Fibroblast of skin of right biceps (primary cell): ENCODE measurements at regions not wholly inside any gene's neighbourhood (a gene's known extent, or its start where the extent isn't known, plus 50 kb on each side); places are given as distances from the start of the nearest gene placed in this dataset.

Experiments
- DNase-seq: peaks from one replicate; pipeline ENCODE4 v3.0.0-alpha.2; 2013

GRCh38 chr14:94922595-94923239 is 152.8 kb upstream of the GSC start:
- DNase-seq: no peak

- peak; percentile 27 for DNase-seq
Measured at GRCh38 chr14:94921882-94922585, 152.1 kb upstream of the GSC start.

GRCh38 chr14:94921456-94921855 is 151.5 kb upstream of the GSC start:
- no peak for DNase-seq

GRCh38 chr14:94919896-94920295 is 150.0 kb upstream of the GSC start:
- DNase-seq: no peak

GRCh38 chr14:94918896-94919295 is 149.0 kb upstream of the GSC start:
- no peak for DNase-seq

GRCh38 chr14:94917041-94917600 is 147.2 kb upstream of the GSC start:
- no peak for DNase-seq

- no peak for DNase-seq
Measured at GRCh38 chr14:94914191-94914590, 144.3 kb upstream of the GSC start.

GRCh38 chr14:94907626-94908261 is 137.8 kb upstream of the GSC start:
- no peak for DNase-seq

- DNase-seq: no peak
Measured at GRCh38 chr14:94906991-94907587, 137.2 kb upstream of the GSC start.

GRCh38 chr14:94906577-94906976 is 136.7 kb upstream of the GSC start:
- DNase-seq: no peak

GRCh38 chr14:94904636-94905035 is 134.7 kb upstream of the GSC start:
- DNase-seq: peak; percentile 80

GRCh38 chr14:94903883-94904282 is 134.0 kb upstream of the GSC start:
- DNase-seq: no peak

GRCh38 chr14:94903338-94903737 is 133.4 kb upstream of the GSC start:
- no peak for DNase-seq

GRCh38 chr14:94897561-94897960 is 127.6 kb upstream of the GSC start:
- no peak for DNase-seq

- peak; percentile 74 for DNase-seq
Measured at GRCh38 chr14:94897082-94897481, 127.2 kb upstream of the GSC start.

- DNase-seq: no peak
Measured at GRCh38 chr14:94893411-94894160, 123.7 kb upstream of the GSC start.

- DNase-seq: no peak
Measured at GRCh38 chr14:94890785-94891184, 120.9 kb upstream of the GSC start.

GRCh38 chr14:94889520-94890312 is 119.8 kb upstream of the GSC start:
- DNase-seq: no peak

GRCh38 chr14:94888121-94888520 is 118.2 kb upstream of the GSC start:
- DNase-seq: no peak

- DNase-seq: no peak
Measured at GRCh38 chr14:94887591-94887990, 117.7 kb upstream of the GSC start.

GRCh38 chr14:94886931-94887330 is 117.0 kb upstream of the GSC start:
- DNase-seq: no peak
